Fibroblast of the aortic adventitia (primary cell): ENCODE measurements at regions not wholly inside any gene's neighbourhood (a gene's known extent, or its start where the extent isn't known, plus 50 kb on each side); places are given as distances from the start of the nearest gene placed in this dataset.
"Not testable (repeated sequence)": the region's sequence is repeated elsewhere in the genome, so short reads cannot be mapped to it uniquely, and the experiment has no call there.

Source experiments
- DNase-seq: peaks from one replicate; pipeline ENCODE4 v3.0.0-alpha.2; 2010; ENCODE audit warnings: low read depth
- H3K4me3 ChIP-seq: 2 replicates; pipeline ENCODE4 v1.5.1; 2011; ENCODE audit warnings: low read depth, mild to moderate bottlenecking, control low read depth, low read length, moderate library complexity
- TF ChIP-seq, protein P1 (sequence below): IDR thresholded peaks from 2 replicates; pipeline ENCODE4 v1.5.1; 2011; ENCODE audit warnings: mild to moderate bottlenecking, low read length, control low read depth, inconsistent platforms; ENCODE audit not compliant: insufficient read depth

DNA sequence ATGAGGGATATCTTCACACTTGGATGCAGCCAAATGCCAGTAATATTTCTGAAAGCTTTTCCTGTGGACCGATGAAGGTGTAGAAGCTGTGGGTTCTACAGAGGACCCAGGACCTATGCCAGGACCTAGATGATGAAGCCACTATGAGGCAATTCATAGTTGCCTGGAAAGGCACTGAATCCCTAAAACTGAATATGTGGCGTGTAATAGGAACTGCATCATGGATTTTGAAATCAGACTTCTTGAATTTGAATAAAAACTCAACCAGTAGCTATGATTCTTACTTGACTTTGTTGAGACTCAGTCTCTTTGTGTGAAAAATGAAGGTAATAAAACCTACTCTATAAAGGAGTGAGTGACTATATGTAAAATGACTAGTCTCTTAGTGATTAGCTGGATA is 89.9 kb upstream of the SGK1 start:
- DNase-seq: no peak
- H3K4me3 ChIP-seq: no peak overlapping the region
- TF ChIP-seq, protein P1, sequence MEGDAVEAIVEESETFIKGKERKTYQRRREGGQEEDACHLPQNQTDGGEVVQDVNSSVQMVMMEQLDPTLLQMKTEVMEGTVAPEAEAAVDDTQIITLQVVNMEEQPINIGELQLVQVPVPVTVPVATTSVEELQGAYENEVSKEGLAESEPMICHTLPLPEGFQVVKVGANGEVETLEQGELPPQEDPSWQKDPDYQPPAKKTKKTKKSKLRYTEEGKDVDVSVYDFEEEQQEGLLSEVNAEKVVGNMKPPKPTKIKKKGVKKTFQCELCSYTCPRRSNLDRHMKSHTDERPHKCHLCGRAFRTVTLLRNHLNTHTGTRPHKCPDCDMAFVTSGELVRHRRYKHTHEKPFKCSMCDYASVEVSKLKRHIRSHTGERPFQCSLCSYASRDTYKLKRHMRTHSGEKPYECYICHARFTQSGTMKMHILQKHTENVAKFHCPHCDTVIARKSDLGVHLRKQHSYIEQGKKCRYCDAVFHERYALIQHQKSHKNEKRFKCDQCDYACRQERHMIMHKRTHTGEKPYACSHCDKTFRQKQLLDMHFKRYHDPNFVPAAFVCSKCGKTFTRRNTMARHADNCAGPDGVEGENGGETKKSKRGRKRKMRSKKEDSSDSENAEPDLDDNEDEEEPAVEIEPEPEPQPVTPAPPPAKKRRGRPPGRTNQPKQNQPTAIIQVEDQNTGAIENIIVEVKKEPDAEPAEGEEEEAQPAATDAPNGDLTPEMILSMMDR: no peak

DNA sequence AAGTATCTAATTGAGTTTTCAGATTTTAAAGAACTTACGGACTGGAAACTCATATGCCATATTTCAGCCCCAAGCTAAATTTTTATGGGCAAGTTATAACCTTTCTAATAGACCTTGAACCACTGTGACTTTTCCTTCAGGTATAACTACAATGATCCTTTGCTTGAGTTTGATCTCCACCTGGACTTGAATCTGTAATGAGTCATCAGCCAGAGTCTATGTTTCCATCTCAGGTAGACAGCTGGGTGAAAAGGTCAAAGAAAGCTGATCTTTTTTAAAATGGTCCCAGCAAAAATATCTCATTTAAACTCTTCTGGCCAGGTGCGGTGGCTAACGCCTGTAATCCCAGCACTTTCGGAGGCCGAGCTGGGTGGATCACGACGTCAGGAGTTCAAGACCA is 88.4 kb upstream of the SGK1 start:
- TF ChIP-seq, protein P1: no peak
- DNase-seq: no peak
- no peak overlapping the region for H3K4me3 ChIP-seq

DNA sequence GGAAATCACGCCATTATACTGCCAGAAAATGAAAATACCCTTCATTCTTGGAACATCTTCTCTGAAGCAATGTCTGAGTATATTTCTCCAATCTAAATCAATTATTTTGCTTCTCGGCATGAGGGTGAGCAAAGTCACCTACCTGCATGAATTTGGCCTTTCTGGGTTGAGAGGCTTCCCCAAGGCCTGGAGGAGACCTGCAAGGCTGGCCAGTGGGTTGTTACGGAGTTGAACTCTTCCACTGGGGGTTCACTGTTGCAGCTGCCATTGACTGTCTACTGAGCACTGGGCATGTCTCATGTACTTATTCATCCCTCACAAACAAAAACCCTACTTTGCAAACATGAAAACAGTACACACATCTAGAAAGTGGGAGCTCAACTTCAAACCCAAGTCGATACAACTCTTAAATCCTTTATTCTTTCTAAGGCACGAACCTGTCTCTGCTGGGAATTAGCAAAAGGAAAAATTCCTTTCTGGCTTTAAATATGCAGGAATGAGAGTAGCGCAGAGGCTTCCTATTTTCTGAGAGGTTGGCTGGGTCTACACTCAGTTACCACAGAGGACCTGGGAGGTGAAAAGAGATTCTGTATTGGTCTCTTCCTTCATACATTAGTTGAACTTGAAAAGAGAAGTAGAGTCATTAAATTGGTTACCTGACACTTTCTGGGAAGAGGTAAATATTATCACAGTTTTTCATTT is 87.6 kb upstream of the SGK1 start:
- DNase-seq: no peak
- no peak overlapping the region for H3K4me3 ChIP-seq
- TF ChIP-seq, protein P1: no peak

DNA sequence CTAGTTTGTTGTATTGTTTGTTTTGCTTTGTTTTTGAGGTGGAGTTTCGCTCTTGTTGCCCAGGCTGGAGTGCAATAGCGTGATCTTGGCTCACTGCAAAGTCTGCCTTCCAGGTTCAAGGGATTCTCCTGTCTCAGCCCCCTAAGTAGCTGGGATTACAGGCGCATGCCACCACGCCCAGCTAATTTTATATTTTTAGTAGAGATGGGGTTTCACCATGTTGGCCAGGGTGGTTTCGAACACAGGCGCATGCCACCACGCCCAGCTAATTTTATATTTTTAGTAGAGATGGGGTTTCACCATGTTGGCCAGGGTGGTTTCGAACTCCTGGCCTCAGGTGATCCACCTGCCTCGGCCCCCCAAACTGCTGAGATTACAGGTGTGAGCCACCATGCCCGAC is 85.4 kb upstream of the SGK1 start:
- H3K4me3 ChIP-seq, DNase-seq: not testable (repeated sequence)

DNA sequence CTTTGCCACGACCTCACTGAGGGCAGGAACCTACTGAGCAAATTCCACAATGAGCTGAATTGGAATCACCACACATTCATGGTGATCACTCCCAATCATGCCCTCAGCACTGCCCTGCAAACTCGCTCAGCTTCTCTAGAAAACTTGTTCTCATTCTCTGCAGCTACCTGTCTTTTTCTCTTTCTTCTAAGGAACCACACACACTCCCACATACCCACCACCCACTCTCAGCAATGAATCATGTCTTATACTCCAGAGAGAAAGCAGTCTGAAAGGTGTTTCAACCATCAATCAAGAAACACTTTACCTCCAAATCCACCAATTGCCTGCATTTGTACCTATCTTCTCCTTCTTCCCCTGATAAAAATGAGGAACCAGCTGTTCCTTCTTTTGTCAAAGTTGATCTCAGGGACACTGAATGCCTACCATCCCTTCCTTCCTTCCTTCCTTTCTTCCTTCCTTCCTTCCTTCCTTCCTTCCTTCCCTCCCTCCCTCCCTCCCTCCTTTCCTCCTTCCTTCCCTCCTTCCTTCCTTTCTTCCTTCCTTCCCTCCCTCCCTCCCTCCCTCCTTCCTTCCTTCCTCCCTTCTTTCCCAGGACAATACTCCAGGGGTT is 84.6 kb upstream of the SGK1 start:
- TF ChIP-seq, protein P1: no peak
- no peak overlapping the region for H3K4me3 ChIP-seq
- no peak for DNase-seq

DNA sequence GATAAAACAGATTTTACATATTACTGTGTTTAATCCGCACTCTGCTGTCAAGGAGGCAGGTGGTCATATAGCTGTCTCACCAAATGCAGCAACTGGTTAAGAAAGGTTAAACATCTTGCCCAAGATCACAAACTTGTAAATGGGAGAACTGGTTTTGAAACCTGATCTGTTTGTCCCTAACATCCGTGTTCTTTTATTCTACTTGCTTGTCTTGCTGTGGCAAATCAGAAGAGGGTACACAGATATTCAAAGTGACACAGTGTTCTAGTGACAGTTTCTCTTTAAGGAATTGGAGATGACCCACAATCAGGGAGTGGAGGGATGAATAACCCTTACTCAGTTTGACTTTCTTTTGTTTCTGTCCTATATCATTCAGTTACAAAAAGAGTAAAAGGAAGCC is 83.0 kb upstream of the SGK1 start:
- H3K4me3 ChIP-seq: no peak overlapping the region
- DNase-seq: no peak
- TF ChIP-seq, protein P1: no peak

DNA sequence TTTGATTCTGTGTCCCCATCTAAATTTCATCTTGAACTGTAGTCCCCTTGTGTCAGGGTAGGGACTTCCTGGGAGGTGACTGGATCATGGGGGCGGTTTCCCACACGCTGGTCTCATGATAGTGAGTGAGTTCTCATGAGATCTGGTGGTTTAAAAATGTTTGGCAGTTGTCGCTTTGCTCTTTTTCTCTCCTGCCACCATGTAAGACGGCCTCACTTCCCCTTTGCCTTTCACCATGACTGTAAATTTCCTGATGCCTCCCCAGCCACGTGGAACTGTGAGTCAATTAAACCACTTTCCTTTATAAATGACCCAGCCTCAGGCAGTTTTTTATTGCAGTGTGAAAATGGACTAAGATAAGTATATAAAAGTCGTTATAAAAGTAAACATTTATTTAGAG is 80.5 kb upstream of the SGK1 start:
- TF ChIP-seq, protein P1: no peak
- H3K4me3 ChIP-seq: no peak overlapping the region
- DNase-seq: no peak
